NCI-H1694 (cell line): ENCODE measurements at regions not wholly inside any gene's neighbourhood (a gene's known extent, or its start where the extent isn't known, plus 50 kb on each side); places are given as distances from the start of the nearest gene placed in this dataset.
A peak's percentile ranks its signal among the peaks of the same experiment; 100 is the strongest.

Experiments used
- DNase-seq: peaks from one replicate; lab custom pipeline; 2025; lab: John Stamatoyannopoulos, UW

- DNase-seq: no peak
Measured at GRCh38 chr6:9405369-9405768, 970.0 kb upstream of the SLC35B3 start.

DNA sequence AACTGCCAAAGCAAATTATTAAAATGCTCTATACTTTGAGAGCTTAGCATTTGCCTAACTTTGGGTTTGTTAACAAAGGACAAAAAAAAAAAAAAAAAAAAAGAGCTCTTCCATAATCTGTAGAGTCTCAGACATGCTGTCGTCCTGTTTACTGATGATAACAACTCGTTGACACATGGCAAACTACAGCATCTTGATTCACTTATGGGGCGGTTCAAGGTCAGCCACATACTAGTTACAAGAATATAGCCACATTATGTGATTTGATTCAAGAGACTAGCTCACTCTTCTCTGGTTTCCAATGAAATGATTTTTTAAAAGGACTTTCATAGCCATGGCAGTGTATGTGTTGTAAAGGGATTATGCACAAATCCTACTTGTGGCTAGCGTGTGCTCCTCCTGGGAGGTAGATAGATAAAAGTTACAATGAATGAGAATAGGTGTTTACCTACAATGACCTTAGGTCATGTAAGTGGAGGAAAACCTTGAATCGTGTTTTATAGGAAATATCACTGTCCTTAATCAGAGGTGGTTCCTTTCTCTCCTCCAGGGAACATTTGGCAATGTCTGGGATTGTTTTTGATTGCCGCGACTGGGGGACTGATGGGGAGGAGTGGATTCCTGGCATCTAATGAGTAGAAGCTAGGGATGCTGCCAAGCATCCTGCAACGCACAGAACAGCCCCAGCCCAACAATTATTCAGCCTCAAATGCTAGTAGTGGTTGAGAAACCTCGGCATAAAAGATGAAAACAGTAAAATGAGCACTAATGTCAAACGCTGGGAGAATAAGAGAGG is 969.2 kb upstream of the SLC35B3 start:
- peak; percentile 61 for DNase-seq

GRCh38 chr6:9403736-9404135 is 968.4 kb upstream of the SLC35B3 start:
- peak; percentile 50 for DNase-seq

GRCh38 chr6:9401960-9402359 is 966.6 kb upstream of the SLC35B3 start:
- DNase-seq: no peak

GRCh38 chr6:9399916-9400315 is 964.6 kb upstream of the SLC35B3 start:
- DNase-seq: no peak

DNA sequence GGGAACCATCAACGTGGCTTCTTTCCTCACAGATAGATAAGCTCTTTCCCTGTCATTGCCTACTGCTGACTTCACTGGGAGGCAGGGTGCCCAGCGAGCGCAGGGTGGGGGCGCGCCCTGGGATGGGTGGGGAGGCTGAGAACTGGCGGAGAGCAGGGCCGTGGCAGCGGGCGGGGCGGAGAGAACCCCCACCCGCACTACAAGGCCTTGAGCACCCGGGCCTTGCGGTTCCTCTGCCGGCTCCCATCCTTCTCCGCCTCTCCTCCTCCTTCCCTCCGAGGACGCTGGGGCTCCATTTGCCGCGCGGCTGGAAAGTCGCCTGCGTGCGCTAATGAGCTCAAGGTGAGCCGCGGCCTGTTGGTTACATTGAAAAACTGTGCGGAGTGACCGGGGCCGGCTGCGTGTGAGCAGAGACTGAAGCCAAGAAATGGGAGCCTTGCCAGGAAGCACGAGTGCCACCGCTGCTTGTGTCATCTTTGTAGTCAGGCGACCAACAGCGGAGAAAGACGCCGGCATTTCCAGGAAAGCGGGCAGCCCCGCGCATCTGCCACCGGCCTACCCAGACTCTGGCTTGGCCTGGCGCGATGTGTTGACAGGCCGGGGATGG is 963.5 kb upstream of the SLC35B3 start:
- no peak for DNase-seq

- peak; percentile 72 for DNase-seq
Measured at GRCh38 chr6:9398071-9398766, 962.9 kb upstream of the SLC35B3 start.

DNA sequence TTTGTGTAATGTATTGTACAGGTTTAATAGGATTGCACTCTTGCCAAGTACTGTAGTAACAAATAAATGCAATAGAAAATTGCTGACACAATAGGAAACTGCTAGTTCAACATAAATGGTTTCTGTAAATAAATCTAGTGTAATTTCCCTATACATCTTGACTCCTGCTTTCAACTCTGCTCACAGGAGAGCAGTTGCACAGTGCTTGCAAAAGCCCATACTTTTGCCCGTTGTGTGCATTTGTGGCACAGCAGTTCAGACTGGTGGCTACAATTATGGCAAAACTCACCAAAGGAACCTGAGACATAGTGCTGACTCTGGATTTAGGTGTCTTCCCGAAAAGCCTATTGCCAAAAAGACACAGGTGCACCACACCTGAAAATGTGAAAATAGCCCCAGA is 953.3 kb upstream of the SLC35B3 start:
- no peak for DNase-seq

DNA sequence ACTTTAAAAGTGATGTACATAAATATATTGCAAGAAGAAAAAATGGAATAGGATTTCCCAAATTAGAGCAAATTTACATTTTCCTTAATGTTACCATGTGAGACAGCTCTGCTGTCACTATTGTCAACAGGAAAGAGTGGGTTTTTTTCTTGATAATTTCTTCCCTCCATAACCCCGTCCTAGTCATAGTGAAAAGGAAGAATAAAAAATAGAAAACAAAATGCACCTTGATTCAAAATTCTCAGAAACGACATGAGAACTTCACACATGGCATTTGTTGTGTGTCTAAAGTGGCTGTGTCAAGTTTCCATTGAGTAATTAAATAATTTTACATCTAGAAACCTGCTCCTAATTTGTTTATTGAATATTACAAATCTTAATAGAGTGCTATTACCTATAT is 945.2 kb upstream of the SLC35B3 start:
- DNase-seq: no peak

DNA sequence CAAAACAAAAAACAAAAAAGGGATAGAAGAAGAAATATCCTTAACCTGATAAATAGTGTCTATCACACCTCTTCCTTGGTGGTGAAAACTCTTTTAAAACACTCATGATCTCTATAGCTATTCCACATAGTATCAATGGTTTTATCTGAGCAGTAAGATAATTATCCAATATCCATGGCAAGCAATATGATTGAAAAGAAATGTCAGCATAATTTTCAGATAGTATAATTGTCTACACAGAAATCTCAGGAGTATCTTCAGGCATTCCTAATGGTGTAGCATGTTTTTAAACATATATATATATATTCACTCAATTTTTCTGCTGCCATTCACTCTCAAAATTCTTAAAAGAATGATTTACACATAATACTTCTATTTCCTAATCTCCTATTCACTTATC is 938.0 kb upstream of the SLC35B3 start:
- DNase-seq: no peak

GRCh38 chr6:9370480-9370879 is 935.1 kb upstream of the SLC35B3 start:
- no peak for DNase-seq

DNA sequence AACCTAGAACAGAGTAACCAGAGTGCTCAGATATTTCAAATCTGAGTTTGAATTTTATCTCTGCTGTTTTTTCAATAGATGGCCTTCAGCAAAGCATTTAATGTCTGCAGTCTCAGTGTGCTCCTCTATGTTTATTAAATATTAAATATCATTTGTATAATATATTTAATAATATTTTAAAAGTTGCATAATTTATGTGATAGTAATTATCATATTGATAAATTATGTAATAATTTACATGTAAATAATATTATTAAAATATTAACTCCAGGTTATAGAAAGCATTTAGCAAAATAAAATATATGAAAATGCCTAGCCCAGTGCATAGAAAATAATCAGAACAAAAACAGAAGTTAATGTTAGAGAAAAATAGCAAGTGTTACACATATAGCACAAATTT is 930.0 kb upstream of the SLC35B3 start:
- DNase-seq: no peak

- no peak for DNase-seq
Measured at GRCh38 chr6:9361749-9362148, 926.4 kb upstream of the SLC35B3 start.

GRCh38 chr6:9360881-9361280 is 925.5 kb upstream of the SLC35B3 start:
- no peak for DNase-seq

GRCh38 chr6:9347608-9348007 is 912.3 kb upstream of the SLC35B3 start:
- no peak for DNase-seq

- no peak for DNase-seq
Measured at GRCh38 chr6:9346923-9347322, 911.6 kb upstream of the SLC35B3 start.

DNA sequence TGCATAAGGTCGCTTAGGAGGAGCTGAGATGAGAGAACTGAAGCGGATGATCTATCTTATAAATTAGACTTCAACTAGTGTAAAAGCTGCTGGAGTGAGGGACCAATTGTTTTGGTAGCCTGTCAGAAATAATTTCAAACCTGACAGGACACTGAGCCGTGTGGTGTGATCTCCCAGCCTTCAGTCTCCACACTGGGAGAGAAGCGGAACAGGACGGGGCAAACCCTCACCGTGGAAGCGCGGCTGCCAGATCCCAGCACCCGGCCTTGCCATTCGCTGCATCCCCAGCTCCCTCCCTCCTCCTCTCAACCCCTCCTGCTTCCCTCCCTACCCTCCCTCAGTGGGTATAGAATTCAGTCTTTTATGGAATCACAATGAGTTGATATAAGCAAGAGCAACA is 900.1 kb upstream of the SLC35B3 start:
- no peak for DNase-seq

DNA sequence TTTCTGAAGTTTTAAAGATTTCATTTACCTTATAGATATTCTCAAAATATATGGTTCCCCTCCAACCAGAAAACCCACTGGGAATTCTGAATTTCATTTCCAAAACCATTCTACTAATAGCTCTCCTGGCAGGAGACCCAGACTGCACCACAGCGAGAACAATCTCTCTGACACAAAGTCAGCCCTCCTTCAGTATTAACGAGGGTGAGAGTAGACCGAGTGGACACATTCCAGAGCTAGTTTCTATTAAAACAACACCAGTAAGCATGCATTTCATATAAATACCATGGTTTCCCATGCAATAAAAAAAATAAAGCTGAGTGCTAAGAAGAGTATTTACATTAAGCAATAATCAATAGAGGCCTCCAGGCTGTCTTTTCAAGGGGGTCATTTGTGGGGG is 899.6 kb upstream of the SLC35B3 start:
- no peak for DNase-seq

DNA sequence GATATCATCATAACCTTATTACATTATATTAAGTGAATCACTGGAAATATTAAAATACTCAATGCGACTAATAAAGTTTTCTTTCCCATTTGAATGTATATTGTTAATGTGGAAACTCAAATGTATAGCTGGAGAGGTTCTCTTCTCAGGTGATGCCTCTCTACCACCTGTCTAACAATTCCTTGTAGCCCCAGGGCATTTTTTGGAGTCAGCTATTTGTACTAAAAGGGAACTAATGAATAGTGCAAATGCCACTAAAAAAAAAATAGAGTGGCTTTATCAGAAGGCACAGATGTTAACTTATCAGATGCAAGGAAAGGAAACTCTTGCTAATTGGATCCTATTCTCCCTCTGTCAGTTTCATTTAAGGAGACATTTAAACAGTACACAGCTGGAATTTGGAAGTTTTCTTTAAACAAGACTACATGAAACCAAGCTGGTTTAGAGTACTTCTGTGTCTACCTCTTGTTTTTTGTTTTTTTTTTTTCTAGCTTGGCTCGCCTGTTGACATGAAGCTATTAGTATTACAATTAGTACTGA is 897.0 kb upstream of the SLC35B3 start:
- DNase-seq: no peak

DNA sequence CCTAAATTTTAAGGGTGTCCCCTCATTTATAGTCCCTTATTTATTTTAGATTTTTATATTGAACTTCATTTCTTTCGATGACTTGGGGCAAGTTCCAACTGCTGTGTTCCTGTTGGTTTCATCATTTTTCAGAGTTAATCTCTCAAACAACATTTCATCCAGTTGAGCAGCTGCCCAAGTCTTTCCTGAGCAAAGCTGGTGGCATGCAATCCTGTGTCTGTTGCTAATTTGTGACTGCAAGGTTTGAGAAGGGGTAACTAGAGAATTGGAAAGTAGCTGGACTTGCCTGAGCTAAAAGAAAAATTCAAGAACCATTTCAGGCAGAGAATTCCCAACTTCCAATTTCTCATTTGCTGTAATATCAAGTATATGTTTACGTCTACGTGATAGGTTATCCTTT is 881.5 kb upstream of the SLC35B3 start:
- no peak for DNase-seq

DNA sequence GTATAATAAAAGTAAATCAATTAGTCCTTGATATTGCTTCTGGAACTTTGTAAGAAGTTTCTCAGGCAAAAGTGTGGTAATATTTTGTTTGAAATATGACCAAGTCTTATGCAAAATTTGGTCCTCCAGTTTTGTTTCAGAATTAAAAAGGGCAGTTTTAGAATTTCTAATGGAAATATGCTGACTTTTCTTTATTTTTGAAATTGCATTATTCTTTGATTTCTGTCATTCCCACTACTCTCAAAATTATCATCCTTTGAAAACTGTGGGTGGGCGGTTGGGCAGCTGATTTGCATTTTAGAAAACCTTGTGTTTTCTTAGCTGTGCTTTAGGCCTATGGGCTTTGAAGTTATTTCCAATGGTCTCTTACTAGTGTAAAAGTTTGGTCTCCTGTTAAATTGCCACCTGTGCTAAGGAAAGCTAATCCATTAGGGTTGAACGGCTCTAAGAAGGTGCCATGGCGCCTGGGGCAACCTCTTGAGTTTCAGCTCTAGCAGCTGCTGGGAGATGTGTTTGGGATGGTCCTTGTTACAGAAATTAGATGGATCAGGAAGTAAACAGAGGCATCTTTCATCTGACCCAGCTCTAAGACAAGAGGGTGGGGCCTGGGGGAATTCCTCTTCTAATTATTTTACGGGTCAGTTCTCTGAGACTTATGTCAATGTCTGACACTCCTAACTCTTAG is 880.8 kb upstream of the SLC35B3 start:
- DNase-seq: no peak

DNA sequence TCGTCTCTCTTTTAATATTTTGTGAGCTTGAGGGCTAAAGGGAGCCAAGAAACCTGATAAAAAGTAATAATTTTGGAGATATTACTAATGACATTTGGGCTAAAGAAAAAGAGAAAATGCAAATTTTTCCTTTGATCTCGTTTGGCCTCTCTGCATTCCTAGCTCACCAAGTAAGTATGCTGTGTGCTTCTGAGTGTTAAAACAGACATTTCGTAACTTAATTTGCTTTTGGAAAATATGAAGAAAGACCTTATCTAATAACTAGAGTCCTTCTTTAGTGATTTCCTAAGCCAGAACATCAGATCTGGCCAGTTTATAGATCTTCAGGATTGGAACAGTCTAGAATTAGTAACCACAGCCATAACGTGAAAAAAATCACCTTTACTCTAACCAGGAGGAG is 872.9 kb upstream of the SLC35B3 start:
- DNase-seq: no peak
